GM23338 (cell line): ENCODE measurements at regions not wholly inside any gene's neighbourhood (a gene's known extent, or its start where the extent isn't known, plus 50 kb on each side); places are given as distances from the start of the nearest gene placed in this dataset.

Experiments
- ATAC-seq: fragments of 200-7000 bp; cut with Tn5 transposase; 3 replicates; pipeline ENCODE4 v1.9.1; 2020
- DNase-seq: peaks from one replicate; pipeline ENCODE4 v3.0.0-alpha.2; 2015; ENCODE audit warnings: low spot score
- H2AFZ ChIP-seq: fragments of 200-600 bp; sonication (generic); 2 replicates; pipeline ENCODE4 v1.8.0; 2016; ENCODE audit warnings: antibody characterized with exemption, mild to moderate bottlenecking, moderate library complexity
- H3F3A ChIP-seq: fragments of 200-600 bp; sonication (generic); replicated peaks from 2 replicates; pipeline ENCODE4 v1.8.0; 2017; ENCODE audit warnings: antibody characterized with exemption, mixed run types, low read depth
- H3K27ac ChIP-seq: fragments of 200-600 bp; sonication (generic); 2 replicates; pipeline ENCODE4 v1.6.1; 2016; ENCODE audit warnings: low read depth
- H3K27me3 ChIP-seq: fragments of 200-600 bp; sonication (generic); 2 replicates; pipeline ENCODE4 v1.8.0; 2016; ENCODE audit warnings: mild to moderate bottlenecking, mixed run types, moderate library complexity; ENCODE audit not compliant: insufficient read depth
- H3K36me3 ChIP-seq: fragments of 200-600 bp; sonication (generic); 2 replicates; pipeline ENCODE4 v1.8.0; 2016; ENCODE audit warnings: mild to moderate bottlenecking; ENCODE audit not compliant: insufficient read depth
- H3K4me1 ChIP-seq: fragments of 200-600 bp; sonication (generic); 2 replicates; pipeline ENCODE4 v1.8.0; 2016; ENCODE audit warnings: mild to moderate bottlenecking, moderate library complexity; ENCODE audit not compliant: insufficient read depth
- H3K4me2 ChIP-seq: fragments of 200-600 bp; sonication (generic); 2 replicates; pipeline ENCODE4 v1.7.1; 2017; ENCODE audit warnings: mixed run types
- H3K4me3 ChIP-seq: fragments of 200-600 bp; sonication (generic); 2 replicates; pipeline ENCODE4 v1.6.1; 2016; ENCODE audit warnings: mixed run types
- H3K79me2 ChIP-seq: fragments of 200-600 bp; sonication (generic); replicated peaks from 2 replicates; pipeline ENCODE4 v1.8.0; 2017; ENCODE audit warnings: mild to moderate bottlenecking; ENCODE audit not compliant: insufficient read depth
- H3K9me2 ChIP-seq: fragments of 200-600 bp; sonication (generic); 2 replicates; pipeline ENCODE4 v1.8.0; 2017; ENCODE audit not compliant: insufficient read depth
- H4K20me1 ChIP-seq: fragments of 200-600 bp; sonication (generic); replicated peaks from 2 replicates; pipeline ENCODE4 v1.8.0; 2017; ENCODE audit warnings: mild to moderate bottlenecking; ENCODE audit not compliant: insufficient read depth
- H3K27ac Mint-ChIP-seq: 2 replicates; pipeline ENCODE4 v1.8.0; 2020; ENCODE audit warnings: inconsistent platforms, mild to moderate bottlenecking, moderate library complexity, mixed read lengths
- H3K27me3 Mint-ChIP-seq: 3 replicates; pipeline ENCODE4 v1.8.0; 2022; ENCODE audit warnings: low read depth, mild to moderate bottlenecking, moderate library complexity, mixed read lengths, inconsistent platforms; ENCODE audit not compliant: insufficient read depth, poor library complexity
- H3K36me3 Mint-ChIP-seq: 3 replicates; pipeline ENCODE4 v1.8.0; 2021; ENCODE audit warnings: low read depth, mild to moderate bottlenecking, inconsistent platforms, moderate library complexity, mixed read lengths
- H3K4me1 Mint-ChIP-seq: 3 replicates; pipeline ENCODE4 v1.8.0; 2020; ENCODE audit warnings: mild to moderate bottlenecking, inconsistent platforms, mixed read lengths
- H3K4me3 Mint-ChIP-seq: 3 replicates; pipeline ENCODE4 v1.8.0; 2021; ENCODE audit warnings: moderate library complexity, mild to moderate bottlenecking, inconsistent platforms, mixed read lengths
- H3K9me3 Mint-ChIP-seq: 3 replicates; pipeline ENCODE4 v1.8.0; 2020; ENCODE audit warnings: moderate library complexity, mild to moderate bottlenecking, inconsistent platforms, mixed read lengths
- CREB1 ChIP-seq: fragments of 250-450 bp; sonication (Bioruptor Pico); IDR thresholded peaks from 2 replicates; pipeline ENCODE4 v1.5.0; 2020; ENCODE audit warnings: low read depth, mild to moderate bottlenecking, moderate library complexity
- CTCF ChIP-seq, 2 experiments: fragments of 200-600 bp in 1 of 2; sonication (generic) in 1 of 2; conservative IDR thresholded peaks; 2 replicates each; pipeline versions ENCODE4 v1.5.1 to v1.6.1; 2016 to 2017; ENCODE audit warnings: antibody characterized with exemption in 2 of 2, low read depth in 2 of 2, mild to moderate bottlenecking in 2 of 2, moderate library complexity in 1 of 2
- EZH2 ChIP-seq: fragments of 200-600 bp; sonication (generic); IDR thresholded peaks from one replicate; pipeline ENCODE4 v1.8.0; 2017; ENCODE audit warnings: antibody characterized with exemption, mild to moderate bottlenecking, low read depth; ENCODE audit not compliant: unreplicated experiment
- NANOG ChIP-seq: IDR thresholded peaks from 2 replicates; pipeline ENCODE4 v1.6.1; 2016; ENCODE audit warnings: antibody characterized with exemption, borderline replicate concordance
- ZNF114 ChIP-seq: fragments of 250-450 bp; sonication (Bioruptor Pico); IDR thresholded peaks from 2 replicates; pipeline ENCODE4 v1.5.0; 2020; ENCODE audit warnings: mild to moderate bottlenecking, moderate library complexity
- ZNF462 ChIP-seq: fragments of 250-450 bp; sonication (Bioruptor Pico); IDR thresholded peaks from 2 replicates; pipeline ENCODE4 v1.5.0; 2020; ENCODE audit warnings: mild to moderate bottlenecking, moderate library complexity

GRCh38 chr15:69992348-69992747 is 105.4 kb downstream of the TLE3 start (continued):
- TF ChIP-seq ZNF462 (no peak), CREB1 (CRISPR knock-in tag) (no peak)

GRCh38 chr15:69994429-69995205 is 103.1 kb downstream of the TLE3 start:
- H3K27me3 Mint-ChIP-seq = peaks cover 8% of the 10 kb centered on the region
- no peaks in the 10 kb centered on the region for H3K9me2 ChIP-seq
- H3K27ac ChIP-seq = no peak overlapping the region
- no peak overlapping the region for H3K4me2 ChIP-seq
- H3K4me1 Mint-ChIP-seq = peaks cover 8% of the 10 kb centered on the region
- H3K27ac Mint-ChIP-seq = no peak overlapping the region
- H3K27me3 ChIP-seq = no peaks in the 10 kb centered on the region
- H3K36me3 Mint-ChIP-seq = no peaks in the 10 kb centered on the region; the same call in 2 of the 3 replicates
- no peaks in the 10 kb centered on the region for H3K79me2 ChIP-seq
- no peaks in the 10 kb centered on the region for H3K36me3 ChIP-seq
- no peaks in the 10 kb centered on the region; the same call in 1 of the 2 replicates for H4K20me1 ChIP-seq
- H3F3A ChIP-seq = no peaks in the 10 kb centered on the region
- no peak overlapping the region for H3K4me3 Mint-ChIP-seq
- DNase-seq (no peak), ATAC-seq (no peak)
- no peaks in the 10 kb centered on the region for H3K9me3 Mint-ChIP-seq
- no peak overlapping the region for H2AFZ ChIP-seq
- peaks cover 4% of the 10 kb centered on the region for H3K4me1 ChIP-seq
- H3K4me3 ChIP-seq = no peak overlapping the region
- no peak for TF ChIP-seq CTCF (conservative IDR thresholded peaks at IDR 0.05; ENCODE audit: low read depth in 2 of 2)
- no peak for TF ChIP-seq EZH2
- no peak for TF ChIP-seq ZNF114 (CRISPR knock-in tag)
- no peak for TF ChIP-seq ZNF462
- TF ChIP-seq NANOG = no peak
